CD4-positive, alpha-beta T cell (primary cell): ENCODE measurements at regions not wholly inside any gene's neighbourhood (a gene's known extent, or its start where the extent isn't known, plus 50 kb on each side); places are given as distances from the start of the nearest gene placed in this dataset.

Experiments used
- ATAC-seq: fragments of 200-7000 bp; cut with Tn5 transposase; one replicate; pipeline ENCODE4 v1.10.0; 2022; ENCODE audit warnings: mild to moderate bottlenecking; ENCODE audit not compliant: poor library complexity
- CTCF ChIA-PET: fragments of 350-600 bp; sonication (Branson Sonifier 250); formaldehyde crosslinking; loops from one replicate; lab custom pipeline; 2021; ENCODE audit warnings: antibody characterized with exemption, inconsistent platforms; lab: Charles Lee
- POLR2A ChIA-PET: fragments of 350-600 bp; sonication (Branson Sonifier 250); formaldehyde crosslinking; loops from one replicate; lab custom pipeline; 2021; ENCODE audit warnings: antibody characterized with exemption, inconsistent platforms; lab: Charles Lee
- DNase-seq, 14 experiments: peaks; one replicate each; pipeline ENCODE4 v3.0.0-alpha.2; 2013 to 2020; ENCODE audit warnings: mixed read lengths in 2 of 14
- H3K27ac ChIP-seq, 2 donors: one replicate each; pipeline versions ENCODE4 v1.5.1 to v1.7.0; 2013; ENCODE audit warnings: low read length in 2 of 2, low read depth in 1 of 2, mild to moderate bottlenecking in 1 of 2
- H3K27me3 ChIP-seq, 2 experiments: 1 replicate in 1 of 2; 2 replicates in 1 of 2; pipeline versions ENCODE4 v1.6.1 to v1.7.0; 2013; ENCODE audit warnings: low read length in 2 of 2, control low read depth in 1 of 2, mild to moderate bottlenecking in 1 of 2, moderate library complexity in 1 of 2; ENCODE audit not compliant: insufficient read depth in 2 of 2, control insufficient read depth in 1 of 2
- H3K36me3 ChIP-seq: one replicate; pipeline ENCODE4 v1.6.1; 2013; ENCODE audit warnings: low read length, control low read depth; ENCODE audit not compliant: insufficient read depth
- H3K4me1 ChIP-seq: one replicate; pipeline ENCODE4 v1.6.1; 2013; ENCODE audit warnings: low read length, control low read depth; ENCODE audit not compliant: insufficient read depth
- H3K4me3 ChIP-seq: one replicate; pipeline ENCODE4 v1.5.1; 2013; ENCODE audit warnings: mild to moderate bottlenecking, low read length, moderate library complexity
- H3K9me3 ChIP-seq, 2 experiments: 1 replicate in 1 of 2; 2 replicates in 1 of 2; pipeline versions ENCODE4 v1.6.1 to v1.7.0; 2013; ENCODE audit warnings: low read length in 2 of 2, mild to moderate bottlenecking in 2 of 2, control low read depth in 1 of 2, moderate library complexity in 1 of 2; ENCODE audit not compliant: control insufficient read depth in 1 of 2, insufficient read depth in 1 of 2
- H3K27ac Mint-ChIP-seq: one replicate; pipeline ENCODE4 v1.8.0; 2020; ENCODE audit warnings: mixed read lengths
- H3K27me3 Mint-ChIP-seq: one replicate; pipeline ENCODE4 v1.8.0; 2021; ENCODE audit warnings: mixed read lengths
- H3K36me3 Mint-ChIP-seq: one replicate; pipeline ENCODE4 v1.8.0; 2021; ENCODE audit warnings: low read depth, mixed read lengths
- H3K4me1 Mint-ChIP-seq: one replicate; pipeline ENCODE4 v1.8.0; 2021; ENCODE audit warnings: low read depth, mixed read lengths
- H3K4me3 Mint-ChIP-seq: one replicate; pipeline ENCODE4 v1.8.0; 2020; ENCODE audit warnings: mild to moderate bottlenecking, mixed read lengths
- H3K9me3 Mint-ChIP-seq: one replicate; pipeline ENCODE4 v1.8.0; 2020; ENCODE audit warnings: mixed read lengths
- intact Hi-C, 2 experiments: fragments of 100-400 bp; cut with DNase I in 1 of 2; cut with micrococcal nuclease in 1 of 2; formaldehyde crosslinking; loops; one replicate each; pipeline versions ENCODE4 v1.15.1 to v1.9.0; 2023 to 2025; cut with DNase I, micrococcal nuclease
- TF ChIP-seq, protein P1 (sequence below): fragments of 200-600 bp; IDR thresholded peaks from one replicate; pipeline ENCODE4 v1.8.0; 2022; ENCODE audit warnings: antibody characterized with exemption, mild to moderate bottlenecking

- ATAC-seq (no peak), DNase-seq (no peak)
- peaks cover 48% of the 10 kb centered on the region for H3K27me3 Mint-ChIP-seq
- TF ChIP-seq, protein P1, sequence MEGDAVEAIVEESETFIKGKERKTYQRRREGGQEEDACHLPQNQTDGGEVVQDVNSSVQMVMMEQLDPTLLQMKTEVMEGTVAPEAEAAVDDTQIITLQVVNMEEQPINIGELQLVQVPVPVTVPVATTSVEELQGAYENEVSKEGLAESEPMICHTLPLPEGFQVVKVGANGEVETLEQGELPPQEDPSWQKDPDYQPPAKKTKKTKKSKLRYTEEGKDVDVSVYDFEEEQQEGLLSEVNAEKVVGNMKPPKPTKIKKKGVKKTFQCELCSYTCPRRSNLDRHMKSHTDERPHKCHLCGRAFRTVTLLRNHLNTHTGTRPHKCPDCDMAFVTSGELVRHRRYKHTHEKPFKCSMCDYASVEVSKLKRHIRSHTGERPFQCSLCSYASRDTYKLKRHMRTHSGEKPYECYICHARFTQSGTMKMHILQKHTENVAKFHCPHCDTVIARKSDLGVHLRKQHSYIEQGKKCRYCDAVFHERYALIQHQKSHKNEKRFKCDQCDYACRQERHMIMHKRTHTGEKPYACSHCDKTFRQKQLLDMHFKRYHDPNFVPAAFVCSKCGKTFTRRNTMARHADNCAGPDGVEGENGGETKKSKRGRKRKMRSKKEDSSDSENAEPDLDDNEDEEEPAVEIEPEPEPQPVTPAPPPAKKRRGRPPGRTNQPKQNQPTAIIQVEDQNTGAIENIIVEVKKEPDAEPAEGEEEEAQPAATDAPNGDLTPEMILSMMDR = no peak
- H3K27ac ChIP-seq = no peak overlapping the region
- no peaks in the 10 kb centered on the region for H3K4me1 ChIP-seq
- POLR2A ChIA-PET = no interaction called here
- intact Hi-C loops = no loop called here
- CTCF ChIA-PET = no interaction called here
- no peaks in the 10 kb centered on the region for H3K36me3 Mint-ChIP-seq
- H3K36me3 ChIP-seq = no peaks in the 10 kb centered on the region
- no peaks in the 10 kb centered on the region for H3K9me3 Mint-ChIP-seq
- H3K27ac Mint-ChIP-seq = no peak overlapping the region
- no peak overlapping the region for H3K4me3 ChIP-seq
- H3K4me1 Mint-ChIP-seq = no peaks in the 10 kb centered on the region
- no peak overlapping the region for H3K4me3 Mint-ChIP-seq
- H3K9me3 ChIP-seq = no peaks in the 10 kb centered on the region
- peaks cover 6 to 17% of the 10 kb centered on the region in 2 experiments for H3K27me3 ChIP-seq
Measured at GRCh38 chr15:61605343-61605742, 376.2 kb upstream of the RORA start.

- ATAC-seq = no peak
- no peaks in the 10 kb centered on the region for H3K9me3 Mint-ChIP-seq
- intact Hi-C loops = no loop called here
- peaks cover 0 to 5% of the 10 kb centered on the region in 2 experiments for H3K27me3 ChIP-seq
- no peaks in the 10 kb centered on the region for H3K36me3 ChIP-seq
- H3K4me3 Mint-ChIP-seq = no peak overlapping the region
- no peak overlapping the region for H3K4me3 ChIP-seq
- H3K4me1 Mint-ChIP-seq = no peaks in the 10 kb centered on the region
- no peak overlapping the region for H3K27ac ChIP-seq
- no peaks in the 10 kb centered on the region for H3K9me3 ChIP-seq
- H3K27ac Mint-ChIP-seq = no peak overlapping the region
- TF ChIP-seq, protein P1 = no peak
- CTCF ChIA-PET = no interaction called here
- H3K4me1 ChIP-seq = no peaks in the 10 kb centered on the region
- no peaks in the 10 kb centered on the region for H3K36me3 Mint-ChIP-seq
- POLR2A ChIA-PET = interaction anchor here (0.7 kb wide), 1 partner anchor 9 kb away, joined by 3 read pairs; no protein-coding TSS in a partner anchor
- no peak for DNase-seq
- H3K27me3 Mint-ChIP-seq = peaks cover 11% of the 10 kb centered on the region
Measured at GRCh38 chr15:61598655-61599054, 369.6 kb upstream of the RORA start.

DNA sequence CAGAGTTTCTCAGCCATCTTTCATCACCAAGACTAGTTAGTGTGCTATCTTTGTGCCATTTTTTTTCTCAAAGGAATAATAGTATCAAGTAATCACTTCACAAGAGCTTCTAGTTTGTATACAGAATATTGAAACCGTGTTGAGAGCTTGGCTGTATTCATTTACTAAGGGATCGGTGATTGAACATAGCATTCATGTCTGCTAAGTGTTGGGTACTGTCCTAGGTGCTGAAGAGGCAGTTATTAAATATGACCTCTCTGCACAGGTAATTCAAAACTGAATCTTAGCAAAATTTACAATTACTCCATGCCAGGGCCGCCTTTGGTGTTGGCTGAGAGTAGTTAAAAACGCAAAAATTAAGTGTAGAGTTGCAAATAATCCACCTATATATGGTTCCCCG, 355.3 kb upstream of the RORA start:
- DNase-seq = no peak

More for the DNA sequence above, 355.3 kb upstream of the RORA start:
- Histone ChIP-seq H3K4me1 (no peaks in the 10 kb centered on the region), H3K9me3 (no peaks in the 10 kb centered on the region), H3K27me3 (no peaks in the 10 kb centered on the region), H3K36me3 (no peaks in the 10 kb centered on the region), H3K4me3 (no peak overlapping the region), H3K27ac (no peak overlapping the region)
- TF ChIP-seq, protein P1 = no peak
- intact Hi-C loops = no loop called here
- ChIA-PET POLR2A (no interaction called here), CTCF (no interaction called here)
- Mint-ChIP-seq H3K27ac (no peak overlapping the region), H3K9me3 (peaks cover 7% of the 10 kb centered on the region), H3K4me1 (no peaks in the 10 kb centered on the region), H3K4me3 (no peak overlapping the region), H3K36me3 (no peaks in the 10 kb centered on the region), H3K27me3 (peaks cover 18% of the 10 kb centered on the region)
- ATAC-seq = no peak
